Mononuclear cell (primary cell): ENCODE measurements at regions not wholly inside any gene's neighbourhood (a gene's known extent, or its start where the extent isn't known, plus 50 kb on each side); places are given as distances from the start of the nearest gene placed in this dataset.

Experiments used
- H3K27me3 ChIP-seq: 2 replicates; pipeline ENCODE4 v1.6.0; 2011; ENCODE audit warnings: low read length, control low read depth; ENCODE audit not compliant: insufficient read depth
- H3K4me1 ChIP-seq: 2 replicates; pipeline ENCODE4 v1.5.1; 2011; ENCODE audit warnings: mild to moderate bottlenecking, low read length, control low read depth; ENCODE audit not compliant: insufficient read depth
- H3K4me3 ChIP-seq: 2 replicates; pipeline ENCODE4 v1.5.1; 2011; ENCODE audit warnings: mild to moderate bottlenecking, low read length, moderate library complexity
- H3K9me3 ChIP-seq: 2 replicates; pipeline ENCODE4 v1.5.1; 2011; ENCODE audit warnings: low read depth, mild to moderate bottlenecking, control low read depth, low read length

DNA sequence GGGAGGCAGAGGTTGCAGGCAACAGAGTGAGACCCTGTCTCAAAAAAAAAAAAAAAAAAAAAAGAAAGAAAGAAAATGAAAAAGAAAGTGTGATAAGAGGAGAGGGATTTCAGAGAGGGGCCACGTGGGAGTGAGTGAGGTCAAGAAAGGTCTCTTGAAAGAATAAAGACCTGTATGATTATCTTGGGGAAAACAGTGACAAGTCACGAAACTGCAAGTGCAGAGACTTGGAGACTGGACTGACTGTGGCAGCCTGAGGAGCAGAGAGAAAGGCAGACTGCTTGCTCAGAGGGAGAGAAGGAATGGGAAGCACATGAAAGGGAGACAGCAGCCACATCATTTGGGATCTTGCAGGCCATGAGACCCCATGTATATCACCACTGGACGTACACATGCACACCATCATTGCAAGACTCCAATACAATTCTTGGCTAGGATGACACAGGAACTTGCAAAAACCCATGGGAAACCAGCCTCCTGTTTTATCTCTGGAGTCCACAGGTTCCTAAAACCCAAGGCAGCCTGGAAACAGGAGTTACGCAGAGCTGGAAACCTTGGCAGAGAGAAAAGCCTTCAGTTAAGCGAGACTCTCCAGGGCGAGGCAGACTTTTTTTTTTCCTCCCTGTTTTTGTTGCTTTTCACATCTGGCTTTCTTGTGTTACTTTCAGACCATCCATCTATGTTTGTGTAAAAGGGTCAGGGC is 207.0 kb upstream of the TBL1X start:
- Histone ChIP-seq H3K27me3 (no peaks in the 10 kb centered on the region), H3K9me3 (no peaks in the 10 kb centered on the region), H3K4me1 (no peaks in the 10 kb centered on the region), H3K4me3 (no peak overlapping the region)

DNA sequence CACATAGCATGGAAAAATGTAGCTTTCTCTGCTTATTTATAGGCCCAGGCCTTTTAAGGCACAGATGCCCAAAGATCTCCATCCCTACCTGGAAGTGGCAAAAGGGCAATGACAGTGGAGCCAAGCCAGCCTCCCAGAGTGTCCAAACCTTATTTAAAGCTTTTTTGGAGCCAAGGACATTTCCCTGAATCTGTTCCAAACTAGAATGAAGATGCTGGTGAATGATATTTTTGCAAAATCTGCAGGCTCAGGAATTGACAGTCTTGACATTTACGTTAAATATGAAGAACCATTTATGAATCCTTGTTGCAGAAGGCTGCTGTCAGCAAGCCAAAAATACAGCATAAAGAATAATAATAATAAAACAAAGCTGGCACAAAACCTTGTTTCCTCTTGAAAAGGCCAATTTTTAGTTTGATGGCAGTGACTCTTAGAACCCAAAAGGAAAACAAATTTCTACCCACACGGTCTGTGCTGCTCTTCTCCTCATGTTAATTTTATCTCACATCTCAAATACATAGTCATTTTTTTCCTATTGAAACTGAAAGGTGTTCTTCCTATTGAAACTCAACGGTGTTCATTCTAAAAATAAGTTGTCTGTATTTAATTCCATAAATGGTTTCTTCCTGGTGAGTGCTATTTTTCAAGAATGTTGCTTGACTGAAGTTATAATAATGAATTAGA is 206.3 kb upstream of the TBL1X start:
- H3K9me3 ChIP-seq, result no peaks in the 10 kb centered on the region
- no peaks in the 10 kb centered on the region for H3K27me3 ChIP-seq
- H3K4me3 ChIP-seq, result no peak overlapping the region
- H3K4me1 ChIP-seq, result no peaks in the 10 kb centered on the region

DNA sequence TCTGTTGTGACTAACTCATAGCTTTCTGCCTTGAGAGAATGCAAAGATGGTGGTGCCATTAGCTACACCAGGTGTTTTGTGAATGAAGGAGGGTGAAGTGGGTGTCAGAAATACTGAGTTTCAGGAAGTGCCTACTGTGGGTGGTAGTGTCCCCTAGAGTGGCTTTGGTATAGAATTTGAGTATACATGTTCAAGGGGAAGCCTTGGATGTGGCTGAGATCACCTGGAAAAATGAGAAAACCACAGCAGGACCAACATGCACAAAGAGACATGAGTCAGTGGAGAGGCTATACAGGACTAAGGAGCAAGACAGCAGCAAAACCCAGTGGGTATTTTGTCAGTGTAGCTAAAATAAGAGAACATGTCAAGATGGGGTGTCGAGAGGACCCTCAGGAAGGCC is 204.3 kb upstream of the TBL1X start:
- Histone ChIP-seq H3K27me3 (no peaks in the 10 kb centered on the region), H3K4me1 (no peaks in the 10 kb centered on the region), H3K9me3 (no peaks in the 10 kb centered on the region), H3K4me3 (no peak overlapping the region)

DNA sequence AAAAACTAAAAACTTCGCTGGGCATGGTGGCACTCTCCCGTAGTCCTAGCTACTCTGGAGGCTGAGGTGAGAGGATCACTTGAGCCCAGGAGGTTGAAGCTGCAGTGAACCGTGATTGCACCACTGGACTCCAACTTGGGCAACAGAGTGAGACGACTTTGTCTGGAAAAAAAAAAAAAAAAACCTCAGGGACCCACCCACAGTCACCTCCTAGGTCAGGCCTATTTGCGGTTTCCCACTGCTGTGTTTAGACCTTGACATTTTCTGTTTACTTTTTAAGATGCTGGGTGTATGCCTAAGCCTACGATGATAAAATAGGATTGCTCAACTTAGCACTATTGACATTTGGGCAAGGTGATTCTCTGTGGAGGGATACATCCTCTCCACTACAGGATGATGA is 197.4 kb upstream of the TBL1X start:
- Histone ChIP-seq H3K4me1 (no peaks in the 10 kb centered on the region), H3K9me3 (no peaks in the 10 kb centered on the region), H3K4me3 (no peak overlapping the region), H3K27me3 (no peaks in the 10 kb centered on the region)

DNA sequence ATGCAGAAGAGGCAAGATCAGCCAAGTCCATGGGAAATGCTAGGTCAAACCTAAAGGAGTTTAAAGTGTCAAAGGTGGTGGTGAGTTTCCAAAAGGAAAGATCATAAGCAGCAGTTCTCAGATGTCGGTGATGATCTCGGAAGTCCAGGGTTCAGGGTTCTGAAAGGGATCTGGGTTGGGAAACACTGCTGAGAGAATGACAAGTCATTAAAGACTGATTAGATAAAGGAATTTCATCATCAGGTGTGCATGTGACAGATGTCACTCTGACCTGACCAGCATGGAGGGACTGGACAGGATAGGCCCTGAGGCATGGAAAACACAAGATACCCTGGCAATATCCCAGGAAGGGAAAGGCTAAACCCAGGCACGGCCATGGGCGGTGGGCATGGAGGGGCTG is 195.7 kb upstream of the TBL1X start:
- Histone ChIP-seq H3K4me3 (no peak overlapping the region), H3K27me3 (no peaks in the 10 kb centered on the region), H3K4me1 (no peaks in the 10 kb centered on the region), H3K9me3 (no peaks in the 10 kb centered on the region)

DNA sequence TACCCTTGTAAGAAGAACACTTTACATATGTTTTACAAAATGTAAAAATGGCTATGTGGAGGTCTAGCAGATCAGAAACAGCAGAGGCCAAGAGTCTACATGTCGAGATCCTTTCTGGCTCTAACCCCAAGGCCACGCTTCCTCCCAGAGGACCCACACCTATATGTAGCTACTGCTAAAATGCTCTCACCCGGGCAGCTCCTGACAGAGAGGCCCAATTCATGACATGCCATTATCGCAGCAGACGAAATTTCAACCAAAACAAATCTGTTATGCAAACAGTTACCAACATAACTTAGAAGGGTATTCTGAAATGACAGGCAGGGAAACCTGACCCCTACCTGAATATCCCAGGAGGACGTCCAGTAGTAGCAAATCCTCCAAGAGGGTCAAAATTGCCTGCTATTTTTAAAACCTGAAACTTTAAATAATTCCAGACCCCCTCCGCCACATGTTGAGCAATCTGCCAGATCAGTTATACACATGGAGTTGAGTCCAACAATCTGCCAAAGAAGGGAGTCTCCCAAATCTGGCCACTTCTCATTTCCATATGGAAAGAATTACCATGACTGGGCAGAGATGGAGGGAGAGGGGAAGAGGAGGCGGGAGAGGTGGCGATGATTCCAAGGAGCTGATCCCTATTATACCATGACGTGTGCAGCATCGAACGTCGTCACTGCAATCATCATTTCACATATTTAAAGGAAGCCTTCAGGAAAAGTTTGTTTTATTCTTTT is 192.9 kb upstream of the TBL1X start:
- no peak overlapping the region for H3K4me3 ChIP-seq
- H3K27me3 ChIP-seq, result no peaks in the 10 kb centered on the region
- no peaks in the 10 kb centered on the region for H3K4me1 ChIP-seq
- no peaks in the 10 kb centered on the region for H3K9me3 ChIP-seq

DNA sequence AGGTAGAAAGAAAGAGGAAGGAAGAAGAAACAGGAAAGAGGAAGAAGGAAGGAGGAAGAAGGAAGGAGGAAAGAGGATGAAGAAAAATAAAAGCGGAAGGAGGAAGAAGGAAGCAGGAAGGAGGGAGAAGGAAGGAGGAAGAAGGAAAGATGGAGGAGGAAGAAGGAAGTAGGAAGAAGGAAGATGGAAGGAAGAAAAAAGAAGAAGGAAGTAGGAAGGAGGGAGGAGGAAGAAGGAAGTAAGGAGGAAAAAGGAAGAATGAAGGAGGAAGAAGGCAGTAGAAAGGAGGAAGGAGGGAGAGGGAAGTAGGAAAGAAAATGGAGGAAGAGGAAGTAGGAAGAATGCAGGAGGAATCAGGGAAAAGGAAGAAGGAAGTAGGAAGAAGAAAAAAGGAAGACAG is 191.1 kb upstream of the TBL1X start:
- H3K4me1 ChIP-seq, result peaks cover 5% of the 10 kb centered on the region
- H3K9me3 ChIP-seq, result no peaks in the 10 kb centered on the region
- H3K4me3 ChIP-seq, result no peak overlapping the region
- H3K27me3 ChIP-seq, result no peaks in the 10 kb centered on the region

DNA sequence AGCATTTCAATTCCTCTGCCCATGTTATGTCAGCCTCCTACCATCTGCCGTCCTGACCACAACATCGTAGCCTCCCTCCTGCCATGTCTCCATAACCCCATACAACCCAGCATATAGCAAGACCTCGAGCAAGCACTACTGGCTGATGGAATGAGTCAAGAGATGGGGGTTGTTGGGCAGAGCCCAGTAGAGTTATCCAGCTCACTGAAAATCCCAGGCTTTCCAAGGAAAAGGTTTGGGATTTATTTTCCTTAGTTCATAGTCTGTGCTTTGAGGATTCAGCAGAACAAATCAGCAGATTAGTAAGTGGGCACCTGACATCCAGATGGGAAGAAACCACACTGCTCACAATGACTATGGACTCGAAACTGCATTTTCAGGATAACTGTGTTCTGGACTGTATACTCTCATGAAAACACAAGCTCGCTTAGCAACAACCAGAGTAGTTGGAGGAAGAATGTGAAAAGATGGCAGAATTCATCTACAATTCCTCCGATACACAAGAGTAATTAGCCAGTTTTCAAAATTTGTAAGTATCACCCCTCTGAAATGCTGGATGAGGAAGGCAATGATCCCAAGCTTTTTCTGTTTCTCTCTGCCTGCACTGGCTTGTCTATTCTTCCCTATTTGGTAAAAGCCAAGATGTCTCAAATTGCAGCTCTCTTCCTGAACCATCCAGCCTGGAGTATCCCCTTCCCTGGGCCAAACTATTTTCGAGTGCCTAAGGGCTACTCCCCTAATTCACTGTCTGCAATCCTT is 186.2 kb upstream of the TBL1X start:
- no peaks in the 10 kb centered on the region for H3K27me3 ChIP-seq
- no peaks in the 10 kb centered on the region for H3K9me3 ChIP-seq
- H3K4me3 ChIP-seq, result no peak overlapping the region
- H3K4me1 ChIP-seq, result peaks cover 27% of the 10 kb centered on the region

DNA sequence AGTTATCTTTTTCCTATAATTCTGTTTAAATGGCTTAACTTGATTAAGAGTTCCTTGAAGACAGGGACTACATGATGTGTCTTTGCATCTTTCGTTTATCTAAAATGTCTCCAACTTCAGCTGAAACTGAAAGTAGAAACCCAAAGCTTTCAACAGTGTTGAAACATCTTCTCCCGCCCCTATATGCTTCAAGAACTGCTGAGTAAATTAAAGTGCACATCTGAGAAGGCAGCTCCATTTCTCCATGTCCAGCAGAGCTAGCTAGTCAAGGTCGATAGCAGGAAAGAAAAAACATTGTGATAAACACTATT is 185.7 kb upstream of the TBL1X start:
- Histone ChIP-seq H3K4me3 (no peak overlapping the region), H3K9me3 (no peaks in the 10 kb centered on the region), H3K27me3 (no peaks in the 10 kb centered on the region), H3K4me1 (peaks cover 27% of the 10 kb centered on the region)

DNA sequence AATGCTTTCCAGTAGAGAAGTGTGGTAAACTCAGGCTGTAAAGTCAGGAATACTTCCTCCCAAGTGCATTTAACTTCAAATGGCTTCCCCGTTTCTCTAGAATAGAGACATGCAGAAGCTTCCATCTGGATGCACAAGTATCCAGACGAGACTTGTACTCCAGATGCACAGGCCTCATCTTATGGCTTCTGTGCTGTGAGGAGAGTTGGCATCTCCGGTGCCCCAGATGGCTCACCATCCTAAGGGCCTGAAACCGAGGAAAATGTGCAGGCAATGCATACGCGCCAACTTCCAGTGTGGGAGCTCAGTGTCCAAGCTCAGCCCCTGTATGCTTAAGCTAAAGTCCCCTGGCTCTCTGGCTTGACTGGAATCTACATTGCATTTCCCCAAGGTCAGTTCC is 184.0 kb upstream of the TBL1X start:
- Histone ChIP-seq H3K9me3 (no peaks in the 10 kb centered on the region), H3K4me3 (no peak overlapping the region), H3K4me1 (peaks cover 34% of the 10 kb centered on the region)

DNA sequence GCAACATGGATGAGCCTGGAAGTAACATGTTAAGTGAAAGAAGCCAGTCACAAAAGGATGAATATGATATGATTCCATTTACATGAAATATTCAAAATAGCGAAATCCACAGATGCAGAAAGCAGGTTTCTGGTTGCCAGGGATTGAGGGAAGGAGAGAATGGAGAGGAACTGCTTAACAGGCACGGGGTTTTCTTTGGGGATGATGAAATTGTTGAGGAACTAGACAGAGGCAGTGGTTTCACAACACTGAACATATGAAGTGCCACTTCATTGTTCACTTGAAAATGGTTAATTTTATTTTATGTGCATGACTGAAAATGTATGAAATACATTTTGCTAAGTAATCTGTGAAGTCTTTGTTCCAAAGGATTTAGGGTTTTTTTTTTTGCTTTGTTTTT is 182.5 kb upstream of the TBL1X start:
- no peaks in the 10 kb centered on the region for H3K9me3 ChIP-seq
- H3K4me3 ChIP-seq, result no peak overlapping the region
- no peaks in the 10 kb centered on the region for H3K27me3 ChIP-seq
- peaks cover 46% of the 10 kb centered on the region for H3K4me1 ChIP-seq

More for the DNA sequence above, 184.0 kb upstream of the TBL1X start:
- H3K27me3 ChIP-seq, result no peaks in the 10 kb centered on the region

DNA sequence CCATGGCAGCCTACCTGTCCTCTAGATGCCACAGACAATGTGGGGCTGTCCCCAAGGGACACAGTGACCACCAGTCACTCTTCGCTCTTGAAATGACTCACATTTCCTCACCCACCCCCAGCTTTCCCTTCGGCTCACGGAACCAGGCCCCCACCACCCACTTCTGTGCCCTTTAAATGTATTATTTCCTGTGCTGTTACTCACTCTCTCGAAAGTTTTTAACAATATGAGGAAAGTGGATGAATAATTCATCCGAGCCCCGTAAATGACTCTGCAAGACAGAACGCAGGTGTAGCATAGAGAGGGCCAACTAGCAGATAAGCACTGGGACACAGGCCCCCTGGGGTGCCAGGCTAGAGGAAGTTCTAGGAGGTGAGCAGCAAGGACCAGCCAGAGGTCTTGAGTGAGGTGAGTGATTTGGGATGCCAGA is 179.5 kb upstream of the TBL1X start:
- H3K27me3 ChIP-seq, result no peaks in the 10 kb centered on the region
- H3K4me1 ChIP-seq, result peaks cover 38% of the 10 kb centered on the region
- H3K9me3 ChIP-seq, result no peaks in the 10 kb centered on the region
- H3K4me3 ChIP-seq, result no peak overlapping the region

DNA sequence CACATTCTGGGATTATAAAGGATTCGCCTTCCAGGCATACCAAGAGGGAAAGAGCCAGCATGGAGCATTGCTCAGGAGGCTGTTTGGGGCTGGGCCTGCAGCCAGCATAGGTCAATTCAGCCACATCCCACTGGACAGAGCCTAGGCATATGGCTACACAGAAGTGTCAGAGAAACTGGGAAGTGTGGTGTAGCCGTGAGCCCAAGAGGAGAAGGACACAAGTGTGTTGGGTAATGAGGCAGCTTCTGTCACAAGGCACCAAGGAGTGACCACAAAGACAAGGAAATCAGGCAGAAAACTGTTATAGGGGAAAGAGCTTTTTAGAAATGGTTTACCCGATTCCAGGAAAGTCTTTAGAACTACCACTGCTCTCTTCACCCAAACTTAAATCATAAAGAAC is 178.6 kb upstream of the TBL1X start:
- H3K4me3 ChIP-seq, result no peak overlapping the region
- no peaks in the 10 kb centered on the region for H3K27me3 ChIP-seq

DNA sequence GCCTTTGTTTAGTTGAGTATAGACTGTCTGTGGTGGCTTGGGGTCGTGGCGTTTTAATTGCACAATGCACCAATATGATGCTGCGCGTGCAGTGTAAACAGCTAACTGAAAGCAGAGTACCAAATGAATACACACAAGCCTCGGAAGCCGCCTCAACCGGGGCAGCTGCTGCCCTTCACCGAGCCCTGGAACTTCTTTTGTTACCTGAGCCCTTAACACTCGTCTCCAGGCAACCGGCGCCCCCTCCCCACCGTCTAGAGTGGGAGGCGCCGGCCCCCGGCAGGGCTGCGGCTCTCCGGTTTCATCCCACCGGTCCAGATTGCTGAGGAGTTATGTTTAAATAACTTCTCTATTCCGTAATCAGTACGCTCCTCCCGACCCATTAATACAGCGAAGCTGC is 173.2 kb upstream of the TBL1X start:
- Histone ChIP-seq H3K4me3 (no peak overlapping the region), H3K27me3 (peaks cover 8% of the 10 kb centered on the region), H3K9me3 (no peaks in the 10 kb centered on the region), H3K4me1 (peaks cover 4% of the 10 kb centered on the region)

More for the DNA sequence above, 178.6 kb upstream of the TBL1X start:
- Histone ChIP-seq H3K4me1 (peaks cover 36% of the 10 kb centered on the region), H3K9me3 (no peaks in the 10 kb centered on the region)

DNA sequence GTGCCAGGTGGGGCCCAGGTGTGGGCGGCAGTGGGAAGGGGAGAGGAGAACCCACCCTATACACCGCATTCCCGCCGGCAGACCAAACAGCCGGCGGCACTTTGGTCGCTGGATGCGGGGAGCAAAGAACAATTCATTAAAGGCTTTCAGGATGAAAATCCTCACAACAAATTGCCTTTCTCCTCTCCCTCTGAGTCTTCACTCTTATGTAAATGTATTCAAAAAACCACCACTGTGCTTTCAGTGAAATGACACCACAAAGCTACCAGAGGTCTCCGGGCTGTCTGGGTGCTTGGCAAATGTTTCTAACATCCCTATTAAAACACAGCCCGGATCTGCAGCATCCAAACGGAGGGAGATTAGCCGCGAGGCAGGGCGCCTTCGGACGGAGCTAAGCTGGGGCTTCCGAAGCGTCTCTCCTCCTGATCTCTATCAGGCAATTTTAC is 171.8 kb upstream of the TBL1X start:
- no peaks in the 10 kb centered on the region for H3K4me1 ChIP-seq
- no peaks in the 10 kb centered on the region for H3K9me3 ChIP-seq
- H3K4me3 ChIP-seq, result no peak overlapping the region
- peaks cover 8% of the 10 kb centered on the region for H3K27me3 ChIP-seq
